HG02870 (cell line): ENCODE measurements at regions not wholly inside any gene's neighbourhood (a gene's known extent, or its start where the extent isn't known, plus 50 kb on each side); places are given as distances from the start of the nearest gene placed in this dataset.

ENCODE experiments used
- ATAC-seq: cut with Tn5 transposase; IDR thresholded peaks from one replicate; pipeline ENCODE4 v1.9.1; 2021; ENCODE audit warnings: mild to moderate bottlenecking, moderate library complexity; ENCODE audit not compliant: unreplicated experiment

DNA sequence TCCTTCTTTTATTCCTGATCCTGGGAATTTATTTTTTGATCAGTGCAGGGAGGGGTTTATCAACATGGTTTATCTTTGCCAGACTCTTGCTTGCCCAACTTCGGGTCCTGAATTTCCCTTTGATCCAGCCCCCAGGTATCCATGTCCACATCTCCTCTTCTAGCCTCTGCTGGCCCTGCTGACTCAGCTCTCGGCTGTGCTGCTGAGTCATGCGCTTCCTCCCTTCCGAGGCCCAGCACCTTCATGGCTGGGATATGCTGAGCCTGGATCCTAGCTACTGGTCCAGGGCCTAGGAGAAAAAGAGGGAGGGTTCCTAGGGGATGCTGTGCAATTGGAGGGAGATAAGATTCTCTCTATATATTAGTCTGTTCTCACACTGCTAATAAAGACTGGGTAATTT is 380.7 kb upstream of the SHH start:
- no peak for ATAC-seq

DNA sequence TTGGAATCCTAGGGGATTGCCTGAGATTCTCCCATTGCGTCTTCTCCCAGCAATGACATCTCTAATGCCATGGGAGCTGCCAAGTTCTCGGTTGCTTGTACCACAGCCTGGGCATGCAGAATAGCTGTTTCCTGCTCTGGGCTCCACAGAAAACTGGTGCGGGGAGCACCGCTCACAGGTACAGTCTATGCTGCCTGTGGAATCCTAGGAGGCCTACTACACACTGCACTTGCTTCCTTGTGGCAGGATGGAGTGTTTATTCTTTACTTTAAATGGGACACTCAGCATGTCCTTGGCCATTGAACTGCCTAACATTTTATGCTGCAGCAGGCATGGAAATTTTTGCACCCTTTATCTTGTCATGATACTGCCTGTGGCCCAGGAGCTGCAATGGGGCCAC is 378.8 kb upstream of the SHH start:
- no peak for ATAC-seq

DNA sequence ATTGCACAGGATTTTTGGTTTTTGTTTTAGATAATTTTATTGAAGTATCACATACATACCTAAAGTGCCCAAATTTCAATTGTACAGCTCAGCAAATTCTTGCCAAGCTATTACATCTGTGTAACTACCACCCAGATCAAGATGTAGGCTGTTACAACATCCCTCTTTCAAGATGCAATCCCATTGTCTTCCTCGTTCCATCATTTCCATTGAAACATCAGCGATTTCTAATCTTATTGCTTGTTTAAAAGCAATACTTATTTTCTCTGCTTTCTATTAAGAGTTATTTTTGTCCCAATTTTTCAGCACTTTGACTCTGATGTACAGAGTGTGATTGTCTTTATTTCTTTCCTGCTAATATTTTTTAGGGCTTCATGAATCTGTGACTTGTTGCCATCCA is 372.8 kb upstream of the SHH start:
- ATAC-seq: no peak

- ATAC-seq: no peak
Measured at GRCh38 chr7:156184164-156184563, 371.9 kb upstream of the SHH start.

- no peak for ATAC-seq
Measured at GRCh38 chr7:156180451-156181229, 368.4 kb upstream of the SHH start.

GRCh38 chr7:156179872-156180390 is 367.7 kb upstream of the SHH start:
- ATAC-seq: no peak

DNA sequence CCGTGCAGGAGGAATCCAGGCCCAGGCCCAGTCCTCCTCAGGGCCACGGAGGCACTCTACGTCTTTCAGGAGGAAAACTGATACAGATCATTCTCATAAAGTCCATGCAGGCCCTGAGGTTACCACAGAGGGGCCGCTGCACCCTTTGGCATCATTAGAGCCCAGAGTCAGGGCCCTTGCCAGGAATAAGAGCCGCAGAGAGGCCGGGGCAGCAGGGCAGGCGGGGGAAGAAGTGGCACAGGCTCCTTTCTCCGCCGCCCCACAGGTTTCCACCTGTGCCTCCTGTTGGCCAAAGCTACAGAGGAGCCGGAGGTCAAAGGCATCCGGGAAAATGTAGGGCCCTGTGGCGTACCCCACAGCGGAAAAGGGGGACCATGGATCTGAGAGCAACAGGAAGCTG is 366.6 kb upstream of the SHH start:
- ATAC-seq: no peak

DNA sequence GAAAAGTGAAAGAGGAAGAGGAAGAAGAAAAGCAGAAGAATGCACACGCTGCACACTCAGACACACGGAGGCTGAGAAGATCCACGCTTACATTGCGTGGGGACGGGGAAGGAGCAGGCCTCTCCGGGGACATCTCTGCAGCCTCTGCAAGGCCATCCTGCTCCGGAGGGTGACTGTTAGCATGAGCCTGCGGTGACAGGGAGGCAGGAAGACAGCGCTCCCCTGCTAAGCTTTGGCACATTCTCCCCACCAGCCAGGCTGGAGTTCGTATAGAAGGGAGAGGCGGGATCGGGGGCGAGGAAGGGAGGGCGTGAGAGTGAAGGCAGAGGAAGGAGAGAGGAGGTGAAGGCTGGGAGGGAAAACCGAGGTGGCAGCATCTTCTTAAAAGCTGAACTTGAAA is 366.0 kb upstream of the SHH start:
- no peak for ATAC-seq

DNA sequence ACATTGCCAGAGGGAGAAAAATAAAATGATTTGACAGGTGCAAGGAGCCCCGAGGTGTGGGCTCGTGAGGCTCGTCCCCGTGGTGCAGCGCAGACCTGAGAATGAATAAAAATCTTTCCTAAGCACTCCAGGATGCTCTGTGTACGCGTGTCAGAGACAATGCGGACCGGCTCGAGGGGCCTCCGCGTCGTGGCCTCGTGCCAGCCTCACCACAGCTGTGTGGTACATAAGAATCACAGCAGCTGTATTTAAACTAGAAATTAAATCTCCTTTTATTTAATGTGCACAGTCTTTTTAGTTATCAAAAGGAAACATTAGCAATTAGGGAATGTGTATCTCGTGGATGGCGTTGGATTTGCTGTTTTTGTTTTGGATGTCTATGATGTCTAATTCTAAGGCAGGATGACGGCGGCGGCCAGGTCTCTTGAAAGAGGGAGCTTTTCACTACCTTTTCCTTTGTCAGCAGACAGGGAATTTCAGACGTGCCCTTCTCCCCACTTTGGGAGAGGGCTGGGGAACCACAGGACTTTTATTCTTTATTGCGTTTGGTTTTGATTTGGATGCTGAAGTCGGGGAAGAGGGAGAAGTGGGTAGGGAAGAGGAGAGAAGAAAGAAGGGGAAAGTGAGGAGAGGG is 365.3 kb upstream of the SHH start:
- ATAC-seq: no peak

- ATAC-seq: no peak
Measured at GRCh38 chr7:156176039-156176438, 363.8 kb upstream of the SHH start.

- no peak for ATAC-seq
Measured at GRCh38 chr7:156175003-156175402, 362.7 kb upstream of the SHH start.

GRCh38 chr7:156174428-156174827 is 362.2 kb upstream of the SHH start:
- ATAC-seq: no peak

- ATAC-seq: no peak
Measured at GRCh38 chr7:156173748-156174353, 361.6 kb upstream of the SHH start.

GRCh38 chr7:156173346-156173745 is 361.1 kb upstream of the SHH start:
- ATAC-seq: no peak

- no peak for ATAC-seq
Measured at GRCh38 chr7:156172638-156173037, 360.4 kb upstream of the SHH start.

DNA sequence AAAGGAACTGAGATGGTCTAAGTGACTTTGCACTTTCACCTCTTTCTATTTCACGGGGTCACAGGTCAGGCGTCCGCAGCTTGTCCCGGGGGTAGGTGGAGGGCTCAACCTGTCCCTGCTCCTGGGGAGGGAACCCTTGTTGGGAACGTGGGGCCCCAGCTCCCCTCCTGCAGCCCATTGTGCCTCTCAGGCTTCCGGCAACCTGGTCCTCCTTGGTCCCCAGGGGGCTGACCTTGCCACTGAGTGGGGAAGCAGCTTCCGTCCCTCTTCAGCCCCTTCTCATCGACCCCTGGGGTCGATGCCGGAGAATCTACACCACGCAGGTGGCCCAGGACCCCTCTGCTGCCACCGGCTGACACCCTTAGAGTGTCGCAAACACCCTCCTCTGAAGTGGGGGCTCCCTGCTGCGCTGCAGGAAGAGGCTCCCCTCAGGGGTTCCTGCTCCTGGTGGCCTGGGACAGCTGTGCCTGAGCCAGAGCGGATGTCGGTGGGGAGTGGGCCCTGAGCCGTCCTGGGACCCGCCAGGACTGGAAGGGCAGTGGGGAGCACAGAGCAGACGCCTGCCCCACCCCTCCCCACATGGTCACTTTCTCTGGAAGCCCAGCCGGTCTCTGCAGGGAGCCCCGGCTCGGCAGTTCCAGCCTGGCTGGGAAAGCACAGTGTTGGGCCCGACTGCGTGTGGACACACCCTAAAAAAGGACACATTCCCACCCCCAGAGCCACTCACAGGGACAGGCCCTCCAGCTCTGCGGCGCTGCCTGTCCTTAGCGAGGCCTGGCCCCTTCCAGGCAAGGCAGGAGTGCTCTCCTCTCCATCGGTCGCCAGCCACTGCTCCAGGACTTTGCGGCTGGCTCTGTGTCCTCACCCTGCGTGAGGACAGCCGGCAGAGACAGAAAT is 357.5 kb upstream of the SHH start:
- no peak for ATAC-seq

GRCh38 chr7:156168434-156168833 is 356.2 kb upstream of the SHH start:
- no peak for ATAC-seq

- ATAC-seq: no peak
Measured at GRCh38 chr7:156167987-156168386, 355.7 kb upstream of the SHH start.

DNA sequence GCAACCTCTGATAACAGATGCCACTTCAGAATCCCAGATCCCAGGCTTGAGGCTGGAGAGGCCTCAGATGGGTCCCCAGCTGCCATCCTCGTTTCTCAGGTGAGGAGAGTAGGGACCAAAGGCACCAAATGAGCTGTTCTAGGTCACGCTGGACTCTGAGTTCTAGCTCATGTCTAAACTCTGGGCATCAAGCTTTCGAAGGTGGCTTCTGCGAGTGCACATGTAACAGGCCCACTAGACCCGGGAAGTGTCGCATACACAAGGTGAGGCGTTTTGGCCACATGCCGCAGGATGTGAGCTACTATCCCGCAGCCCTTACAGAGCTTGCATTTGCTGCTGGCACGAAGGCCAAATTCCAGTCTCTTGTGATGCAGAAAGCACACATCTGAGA is 355.1 kb upstream of the SHH start:
- ATAC-seq: no peak

- ATAC-seq: no peak
Measured at GRCh38 chr7:156166692-156167416, 354.6 kb upstream of the SHH start.
